ENCODE measurements at regions not wholly inside any gene's neighbourhood (a gene's known extent, or its start where the extent isn't known, plus 50 kb on each side); places are given as distances from the start of the nearest gene placed in this dataset.

- DNase-seq = no peak
Observed at GRCh38 chr2:145644820-145645302, 1124.9 kb upstream of the ZEB2 start.

- DNase-seq = no peak
Observed at GRCh38 chr2:145638675-145639074, 1118.8 kb upstream of the ZEB2 start.

GRCh38 chr2:145635706-145636427, 1115.9 kb upstream of the ZEB2 start:
- DNase-seq = no peak

- DNase-seq = no peak
Observed at GRCh38 chr2:145631561-145631960, 1111.6 kb upstream of the ZEB2 start.

- DNase-seq = no peak
Observed at GRCh38 chr2:145626301-145626700, 1106.4 kb upstream of the ZEB2 start.

- no peak for DNase-seq
Observed at GRCh38 chr2:145625111-145625510, 1105.2 kb upstream of the ZEB2 start.

- DNase-seq = no peak
Observed at GRCh38 chr2:145623136-145623535, 1103.2 kb upstream of the ZEB2 start.

GRCh38 chr2:145622285-145622684, 1102.4 kb upstream of the ZEB2 start:
- no peak for DNase-seq

- DNase-seq = no peak
Observed at GRCh38 chr2:145617906-145618305, 1098.0 kb upstream of the ZEB2 start.

GRCh38 chr2:145617420-145617819, 1097.5 kb upstream of the ZEB2 start:
- DNase-seq = no peak

GRCh38 chr2:145615626-145616025, 1095.7 kb upstream of the ZEB2 start:
- DNase-seq = no peak

- no peak for DNase-seq
Observed at GRCh38 chr2:145609951-145610350, 1090.0 kb upstream of the ZEB2 start.

GRCh38 chr2:145601361-145601925, 1081.5 kb upstream of the ZEB2 start:
- DNase-seq = no peak

GRCh38 chr2:145600811-145601210, 1080.9 kb upstream of the ZEB2 start:
- DNase-seq = no peak

GRCh38 chr2:145599756-145600155, 1079.8 kb upstream of the ZEB2 start:
- no peak for DNase-seq

- DNase-seq = no peak
Observed at GRCh38 chr2:145598434-145598833, 1078.5 kb upstream of the ZEB2 start.

GRCh38 chr2:145597809-145598208, 1077.9 kb upstream of the ZEB2 start:
- no peak for DNase-seq

GRCh38 chr2:145597006-145597405, 1077.1 kb upstream of the ZEB2 start:
- DNase-seq = no peak

- DNase-seq = no peak
Observed at GRCh38 chr2:145596416-145596815, 1076.5 kb upstream of the ZEB2 start.

GRCh38 chr2:145595296-145595695, 1075.4 kb upstream of the ZEB2 start:
- DNase-seq = no peak

- no peak for DNase-seq
Observed at GRCh38 chr2:145593991-145594614, 1074.2 kb upstream of the ZEB2 start.

GRCh38 chr2:145593280-145593679, 1073.4 kb upstream of the ZEB2 start:
- DNase-seq = no peak

GRCh38 chr2:145592361-145592760, 1072.4 kb upstream of the ZEB2 start:
- DNase-seq = no peak

- DNase-seq = no peak
Observed at GRCh38 chr2:145591109-145591809, 1071.3 kb upstream of the ZEB2 start.

Measured in CD4-positive, alpha-beta T cell treated with Interleukin-21 for 1 hour (primary cell).